Thymus (tissue), 11 donors: ENCODE measurements at regions not wholly inside any gene's neighbourhood (a gene's known extent, or its start where the extent isn't known, plus 50 kb on each side); places are given as distances from the start of the nearest gene placed in this dataset.

Experiments
- DNase-seq, 9 donors: peaks; one replicate each; pipeline ENCODE4 v3.0.0-alpha.2; 2013; ENCODE audit warnings: low spot score in 9 of 9, low read depth in 6 of 9, missing footprints in 1 of 9
- H3K27ac ChIP-seq, 2 donors: one replicate each; pipeline ENCODE4 v1.5.1; 2013; ENCODE audit warnings: control low read depth in 1 of 2, low read depth in 1 of 2, low read length in 1 of 2, mild to moderate bottlenecking in 1 of 2, moderate library complexity in 1 of 2
- H3K27me3 ChIP-seq, 2 donors: one replicate each; pipeline ENCODE4 v1.5.1; 2013; ENCODE audit warnings: low read length in 1 of 2; ENCODE audit not compliant: control insufficient read depth in 2 of 2, insufficient read depth in 1 of 2
- H3K36me3 ChIP-seq, 2 donors: one replicate each; pipeline ENCODE4 v1.5.1; 2013; ENCODE audit warnings: low read length in 1 of 2, mild to moderate bottlenecking in 1 of 2, moderate library complexity in 1 of 2; ENCODE audit not compliant: control insufficient read depth in 2 of 2, insufficient read depth in 2 of 2
- H3K4me1 ChIP-seq, 2 donors: one replicate each; pipeline ENCODE4 v1.5.1; 2013; ENCODE audit warnings: low read length in 2 of 2; ENCODE audit not compliant: control insufficient read depth in 2 of 2, insufficient read depth in 2 of 2
- H3K4me3 ChIP-seq, 2 donors: one replicate each; pipeline ENCODE4 v1.5.1; 2013; ENCODE audit warnings: low read length in 2 of 2, control low read depth in 1 of 2, mild to moderate bottlenecking in 1 of 2
- H3K9me3 ChIP-seq, 2 donors: one replicate each; pipeline ENCODE4 v1.5.1; 2013; ENCODE audit warnings: low read length in 1 of 2, mild to moderate bottlenecking in 1 of 2; ENCODE audit not compliant: control insufficient read depth in 2 of 2, insufficient read depth in 1 of 2
- WGBS: extraction: QIAGEN DNeasy Blood & Tissue Kit; methylation state at CpG from one replicate; pipeline ENCODE4 v1.1.7; 2013; 5-methylcytosine and 5-hydroxymethylcytosine counted together
- donor health status: healthy.

- H3K27ac ChIP-seq = peak overlapping the region; percentile 89 to 96
- no peaks in the 10 kb centered on the region for H3K27me3 ChIP-seq
- H3K9me3 ChIP-seq = no peaks in the 10 kb centered on the region
- H3K36me3 ChIP-seq = no peaks in the 10 kb centered on the region
- H3K4me3 ChIP-seq = no peak overlapping the region
- peak in 1 of 9 donors; percentile 25 for DNase-seq
- peaks cover 43 to 54% of the 10 kb centered on the region in 2 donors for H3K4me1 ChIP-seq
- WGBS = 91% methylated on average over 1 of the region's 1 CpG
Measured at GRCh38 chr3:177596816-177597271, 399.6 kb upstream of the TBL1XR1 start.

- 44% methylated on average over 10 of the region's 10 CpGs for WGBS
- Histone ChIP-seq H3K9me3 (no peaks in the 10 kb centered on the region), H3K36me3 (no peaks in the 10 kb centered on the region), H3K27ac (peak overlapping the region; percentile 89 to 96), H3K4me3 (peak overlapping the region in 1 of 2 donors; percentile 26), H3K27me3 (no peaks in the 10 kb centered on the region), H3K4me1 (peaks cover 43 to 53% of the 10 kb centered on the region in 2 donors)
- peak in 8 of 9 donors; percentile 46 to 87 (median 60) for DNase-seq
Measured at GRCh38 chr3:177597311-177598096, 400.2 kb upstream of the TBL1XR1 start.

GRCh38 chr3:177598097-177598833 is 401.0 kb upstream of the TBL1XR1 start:
- H3K4me1 ChIP-seq = peaks cover 48 to 61% of the 10 kb centered on the region in 2 donors
- H3K9me3 ChIP-seq = no peaks in the 10 kb centered on the region
- no peaks in the 10 kb centered on the region for H3K27me3 ChIP-seq
- H3K27ac ChIP-seq = peak overlapping the region; percentile 89 to 96
- peak overlapping the region in 1 of 2 donors; percentile 26 for H3K4me3 ChIP-seq
- no peak for DNase-seq
- H3K36me3 ChIP-seq = no peaks in the 10 kb centered on the region
- 60% methylated on average over 4 of the region's 4 CpGs for WGBS

- Histone ChIP-seq H3K4me3 (no peak overlapping the region), H3K36me3 (no peaks in the 10 kb centered on the region), H3K27ac (no peak overlapping the region), H3K9me3 (no peaks in the 10 kb centered on the region), H3K4me1 (peaks cover 50 to 62% of the 10 kb centered on the region in 2 donors), H3K27me3 (no peaks in the 10 kb centered on the region)
- WGBS = 79% methylated on average over 2 of the region's 2 CpGs
- DNase-seq = no peak
Measured at GRCh38 chr3:177599326-177599725, 402.0 kb upstream of the TBL1XR1 start.

GRCh38 chr3:177599837-177600236 is 402.6 kb upstream of the TBL1XR1 start:
- H3K9me3 ChIP-seq = no peaks in the 10 kb centered on the region
- no peaks in the 10 kb centered on the region for H3K27me3 ChIP-seq
- WGBS = 97% methylated on average over 4 of the region's 4 CpGs
- no peaks in the 10 kb centered on the region for H3K36me3 ChIP-seq
- DNase-seq = no peak
- H3K4me1 ChIP-seq = peaks cover 45 to 57% of the 10 kb centered on the region in 2 donors
- no peak overlapping the region for H3K27ac ChIP-seq
- no peak overlapping the region for H3K4me3 ChIP-seq

- no peak for DNase-seq
- Histone ChIP-seq H3K9me3 (peaks cover 0 to 2% of the 10 kb centered on the region in 2 donors), H3K27me3 (no peaks in the 10 kb centered on the region), H3K27ac (no peak overlapping the region), H3K4me3 (no peak overlapping the region), H3K4me1 (peaks cover 41 to 53% of the 10 kb centered on the region in 2 donors), H3K36me3 (no peaks in the 10 kb centered on the region)
- WGBS = 97% methylated on average over 2 of the region's 2 CpGs
Measured at GRCh38 chr3:177600411-177600810, 403.1 kb upstream of the TBL1XR1 start.

- Histone ChIP-seq H3K27ac (no peak overlapping the region), H3K36me3 (no peaks in the 10 kb centered on the region), H3K9me3 (peaks cover 0 to 3% of the 10 kb centered on the region in 2 donors), H3K27me3 (no peaks in the 10 kb centered on the region), H3K4me3 (no peak overlapping the region), H3K4me1 (peaks cover 40 to 47% of the 10 kb centered on the region in 2 donors)
- DNase-seq = no peak
Measured at GRCh38 chr3:177601152-177601551, 403.9 kb upstream of the TBL1XR1 start.

GRCh38 chr3:177602601-177603147 is 405.4 kb upstream of the TBL1XR1 start:
- Histone ChIP-seq H3K27ac (peak overlapping the region in 1 of 2 donors; percentile 66), H3K36me3 (no peaks in the 10 kb centered on the region), H3K9me3 (peaks cover 0 to 3% of the 10 kb centered on the region in 2 donors), H3K4me1 (peaks cover 31 to 37% of the 10 kb centered on the region in 2 donors), H3K4me3 (no peak overlapping the region), H3K27me3 (no peaks in the 10 kb centered on the region)
- no peak for DNase-seq
- 90% methylated on average over 2 of the region's 2 CpGs for WGBS

GRCh38 chr3:177603148-177603603 is 405.9 kb upstream of the TBL1XR1 start:
- H3K9me3 ChIP-seq = peaks cover 0 to 3% of the 10 kb centered on the region in 2 donors
- no peaks in the 10 kb centered on the region for H3K27me3 ChIP-seq
- H3K27ac ChIP-seq = peak overlapping the region in 1 of 2 donors; percentile 66
- peaks cover 26 to 32% of the 10 kb centered on the region in 2 donors for H3K4me1 ChIP-seq
- no peaks in the 10 kb centered on the region for H3K36me3 ChIP-seq
- 89% methylated on average over 2 of the region's 2 CpGs for WGBS
- H3K4me3 ChIP-seq = no peak overlapping the region
- DNase-seq = no peak
